HG02973 (cell line): ENCODE measurements at regions not wholly inside any gene's neighbourhood (a gene's known extent, or its start where the extent isn't known, plus 50 kb on each side); places are given as distances from the start of the nearest gene placed in this dataset.

Experiments used
- ATAC-seq: cut with Tn5 transposase; IDR thresholded peaks from one replicate; pipeline ENCODE4 v1.9.1; 2021; ENCODE audit warnings: moderate library complexity; ENCODE audit not compliant: unreplicated experiment

DNA sequence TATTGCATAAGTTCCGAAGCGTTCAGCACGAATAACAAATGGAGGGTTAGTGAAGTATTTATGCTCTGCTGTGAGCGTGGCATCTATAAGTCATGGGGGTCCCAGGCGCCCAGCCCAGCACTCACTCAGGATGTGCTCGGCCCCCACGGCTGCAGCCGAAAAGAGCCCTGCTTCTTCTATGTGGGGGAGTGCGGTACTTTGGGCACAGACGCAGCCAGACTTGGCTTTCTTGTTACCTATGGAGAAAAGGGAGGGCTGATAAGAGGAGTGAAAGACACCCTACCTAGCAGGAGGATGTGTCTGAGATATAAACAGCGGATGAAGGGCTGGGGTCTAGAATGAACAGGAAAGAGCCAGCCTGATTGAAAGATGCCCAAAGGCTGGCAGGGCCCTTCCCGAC, 51.4 kb downstream of the MRPL36 start:
- ATAC-seq, result no peak

DNA sequence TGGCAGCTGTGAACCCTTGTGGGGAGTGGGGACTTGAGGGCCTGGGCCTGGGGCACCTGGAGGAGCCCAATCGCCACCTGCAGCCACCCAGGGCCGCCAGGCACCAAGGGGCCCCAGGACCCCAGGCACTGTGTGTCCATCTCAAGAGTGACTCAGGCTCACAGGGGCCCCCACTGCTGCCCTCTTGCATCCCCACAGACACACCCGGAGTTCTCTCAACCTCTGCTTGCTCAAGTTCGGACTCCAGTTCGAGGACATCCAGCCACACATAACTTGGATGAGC, 51.9 kb downstream of the MRPL36 start:
- ATAC-seq, result no peak

DNA sequence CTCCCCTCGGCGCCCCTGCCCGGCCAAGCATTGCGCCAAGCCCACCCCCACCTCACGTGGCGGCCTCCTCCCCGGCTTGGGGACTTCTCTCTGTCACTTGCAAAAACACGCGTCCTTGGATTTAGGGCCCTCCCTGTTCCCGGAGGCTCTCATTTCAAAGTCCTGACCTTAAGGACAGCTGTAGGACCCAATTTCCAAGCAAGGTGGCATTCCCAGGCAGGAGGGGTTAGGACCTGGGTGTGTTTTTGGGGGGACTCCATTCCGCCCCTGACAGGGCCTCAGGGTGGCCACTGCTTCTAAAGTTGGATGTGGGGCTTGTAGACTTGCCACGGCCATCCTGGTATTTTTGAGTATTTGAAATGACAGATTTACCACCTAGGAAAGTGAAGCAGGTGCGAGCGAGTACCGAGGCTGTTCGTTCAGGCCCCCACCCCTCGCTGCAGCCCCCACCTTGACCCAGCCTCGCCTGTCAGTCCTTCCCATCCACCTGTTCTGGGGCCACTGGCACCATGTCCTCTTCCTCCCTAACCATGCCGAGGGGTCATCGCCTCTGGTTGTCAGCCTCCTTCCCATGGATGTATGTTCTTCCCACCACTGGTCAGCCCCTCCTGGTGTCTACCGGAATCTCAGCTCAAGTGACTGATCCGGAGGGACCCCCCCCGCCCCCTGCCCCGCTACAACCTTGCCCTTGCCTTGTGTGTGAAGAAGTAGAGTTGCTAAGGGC, 52.4 kb downstream of the MRPL36 start:
- ATAC-seq, result no peak

- ATAC-seq, result no peak
Measured at GRCh38 chr5:1746371-1747078, 53.1 kb downstream of the MRPL36 start.

DNA sequence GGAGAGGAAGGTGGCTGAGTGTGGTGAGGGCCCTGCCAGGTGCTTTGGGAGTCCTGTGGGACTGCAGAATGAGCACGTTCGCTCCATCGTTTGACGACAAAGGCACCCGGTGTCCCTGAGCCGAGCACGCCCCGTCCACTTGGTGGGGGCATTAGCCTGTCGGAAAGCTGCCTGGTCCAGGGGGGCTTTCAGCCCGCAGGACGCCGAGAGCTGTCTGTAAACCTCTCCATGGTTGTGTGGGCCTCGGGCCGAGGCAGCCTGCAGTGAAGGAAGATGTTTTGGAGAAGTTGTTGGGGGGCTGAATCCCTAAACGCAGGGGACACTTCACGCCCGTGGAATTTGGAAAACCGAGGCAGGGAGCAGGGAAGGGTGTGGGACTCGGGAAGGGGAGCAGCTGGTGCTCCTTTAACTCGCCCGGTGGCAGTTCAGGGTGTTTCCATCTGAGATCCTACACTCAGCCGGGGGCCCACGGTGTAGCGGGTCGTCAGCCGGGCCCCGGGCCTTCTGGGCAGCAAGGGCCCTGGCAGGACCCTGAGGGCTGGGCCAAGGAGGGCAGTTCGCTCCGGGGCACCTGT, 53.8 kb downstream of the MRPL36 start:
- no peak for ATAC-seq

DNA sequence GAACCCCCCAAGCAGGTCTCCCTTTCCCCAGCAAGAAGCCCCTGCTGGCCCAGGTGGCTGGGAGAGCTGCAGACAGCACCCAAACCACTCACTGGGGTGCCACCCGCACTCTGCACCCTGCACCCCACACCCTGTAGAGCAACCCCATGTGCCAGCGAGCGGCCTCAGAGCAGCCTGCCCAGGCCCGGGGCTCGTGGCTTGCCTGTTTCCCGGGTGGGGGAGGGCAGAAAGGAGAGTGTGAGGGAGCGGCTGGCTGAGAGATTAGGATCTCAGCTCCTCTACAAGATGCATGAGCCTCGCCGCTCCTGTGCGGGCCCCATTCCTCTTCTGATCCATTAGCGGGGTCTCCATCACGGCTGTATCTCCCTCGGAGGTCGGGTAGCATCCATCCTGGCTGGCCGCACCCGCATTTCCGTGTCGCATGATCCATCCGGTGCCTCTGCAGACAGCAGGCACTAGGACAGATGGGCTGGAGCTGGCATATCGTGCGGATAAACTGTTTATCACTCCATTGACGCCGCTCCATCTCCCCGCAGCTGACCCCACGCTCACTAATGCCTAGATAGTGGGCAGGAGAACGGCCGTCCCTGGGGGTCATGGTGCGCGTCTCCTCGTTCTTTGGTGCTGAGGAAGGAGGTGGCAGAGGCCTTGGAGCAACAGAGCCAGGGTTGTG, 54.4 kb downstream of the MRPL36 start:
- ATAC-seq, result no peak

DNA sequence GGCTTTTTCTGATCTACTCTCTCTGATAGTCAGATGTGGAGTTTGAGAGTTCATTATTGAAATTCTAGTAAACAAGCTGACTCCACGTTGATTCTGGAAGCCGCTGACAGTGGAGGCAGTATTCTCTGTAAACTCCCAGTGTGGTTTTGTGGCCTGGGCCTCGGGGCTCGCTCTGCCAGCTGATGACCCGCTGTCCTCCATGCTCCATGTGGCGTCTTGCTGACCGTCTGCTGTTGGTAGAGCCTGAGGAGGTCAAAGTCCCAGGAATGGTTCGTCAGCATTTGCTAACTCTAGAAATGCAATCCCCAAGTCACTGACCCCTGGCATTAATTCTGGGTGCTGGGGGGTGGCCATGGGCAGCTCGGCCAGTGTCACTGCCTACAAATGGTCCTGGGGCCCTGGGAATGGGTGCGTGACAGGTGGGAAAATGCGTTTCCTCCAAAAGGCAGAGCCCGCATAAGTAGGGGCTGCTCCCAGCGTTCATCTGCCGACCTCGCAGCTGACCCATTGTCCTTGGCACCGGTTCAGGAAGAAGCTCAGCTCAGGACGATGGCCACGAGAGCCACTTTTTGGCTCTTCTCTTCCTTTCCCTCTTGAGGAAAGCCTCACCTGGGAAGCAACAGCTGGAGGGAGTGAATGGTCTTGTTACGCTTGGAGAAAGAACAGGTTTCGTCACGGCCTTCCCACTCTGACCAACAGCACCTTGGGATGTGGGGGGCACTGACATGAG, 55.1 kb downstream of the MRPL36 start:
- ATAC-seq, result no peak

DNA sequence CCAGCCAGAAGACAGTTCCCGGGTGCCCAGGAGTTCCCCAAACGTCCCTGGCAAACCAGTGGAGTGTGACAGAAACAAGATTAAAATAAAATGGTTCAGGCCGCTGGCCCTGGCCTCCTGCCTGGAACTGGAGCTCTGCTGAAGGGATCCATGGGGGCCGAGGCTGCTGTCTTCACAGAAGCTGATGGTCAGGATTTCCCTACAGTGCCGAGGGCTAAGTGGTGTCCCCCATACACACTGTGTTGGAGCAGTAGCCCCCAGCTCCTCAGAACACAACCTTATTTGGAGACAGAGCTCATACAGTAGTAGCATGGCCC, 55.9 kb downstream of the MRPL36 start:
- ATAC-seq, result no peak

- ATAC-seq, result no peak
Measured at GRCh38 chr5:1743061-1743768, 56.4 kb downstream of the MRPL36 start.

DNA sequence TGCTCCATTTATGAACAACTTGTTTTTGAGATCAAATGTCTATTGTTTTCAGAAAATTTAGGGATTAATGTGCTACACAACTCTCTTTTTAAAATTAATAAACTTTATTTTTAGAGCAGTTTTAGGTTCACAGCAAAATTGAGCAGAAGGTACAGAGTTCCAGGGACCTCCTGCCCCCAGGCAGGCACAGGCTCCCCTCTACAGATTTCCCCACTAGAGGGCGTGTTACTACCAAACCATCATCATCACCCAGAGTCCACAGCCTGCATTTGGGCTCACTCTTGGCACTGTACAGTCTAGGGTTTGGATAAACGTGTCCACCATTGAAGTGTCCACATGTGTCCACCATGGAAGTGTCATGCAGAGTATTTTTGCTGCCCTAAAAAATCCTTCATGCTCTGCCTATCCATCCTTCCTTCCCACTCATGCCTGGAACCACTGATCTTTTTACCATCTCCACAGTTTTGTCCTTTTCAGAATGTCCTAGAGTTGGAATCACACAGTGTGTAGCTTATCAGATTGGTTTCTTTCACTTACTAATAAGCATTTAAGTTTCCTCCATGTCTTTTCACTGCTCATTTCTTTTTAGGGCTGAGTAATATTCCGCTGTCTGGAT, 61.7 kb downstream of the MRPL36 start:
- no peak for ATAC-seq

DNA sequence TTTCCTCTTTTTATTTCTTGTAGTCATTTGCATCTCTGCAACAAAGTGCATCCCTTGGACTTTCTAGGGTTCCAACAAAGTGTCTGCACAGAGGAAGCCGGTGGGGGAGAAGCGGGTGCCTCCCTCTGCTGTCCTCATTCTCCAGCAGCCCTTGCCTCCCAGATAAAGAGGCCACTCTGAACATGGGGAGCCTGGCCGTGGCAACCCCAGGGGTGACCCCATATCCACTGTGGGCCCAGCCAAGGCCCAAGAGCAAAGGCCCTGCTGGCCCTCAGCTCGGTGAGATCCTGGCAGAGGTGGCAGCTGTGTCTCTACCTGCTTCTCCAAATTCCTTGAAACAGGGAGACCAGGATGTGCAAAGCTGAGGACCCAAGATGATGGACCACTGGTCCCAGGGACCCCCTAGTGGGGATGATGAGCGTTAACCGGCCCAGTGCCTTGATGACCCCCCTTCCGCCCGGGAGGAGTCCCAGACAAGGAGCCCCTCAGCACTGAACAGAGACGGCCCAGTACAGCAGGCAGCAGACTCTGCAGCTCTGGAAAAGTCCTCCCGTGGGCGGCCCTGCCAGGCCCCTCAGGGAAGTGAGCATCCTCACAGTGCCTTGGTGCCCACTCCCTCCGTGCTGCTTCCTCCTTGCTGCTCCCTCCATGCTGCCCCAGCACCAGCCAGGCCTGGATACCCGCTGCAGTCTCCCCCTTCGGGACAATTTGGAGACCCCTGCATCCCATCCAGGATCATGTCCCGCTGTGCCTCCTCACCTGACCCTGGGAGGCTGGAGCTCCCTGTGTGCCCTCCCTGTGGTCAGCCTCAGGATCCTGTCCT, 62.5 kb downstream of the MRPL36 start:
- ATAC-seq, result no peak

DNA sequence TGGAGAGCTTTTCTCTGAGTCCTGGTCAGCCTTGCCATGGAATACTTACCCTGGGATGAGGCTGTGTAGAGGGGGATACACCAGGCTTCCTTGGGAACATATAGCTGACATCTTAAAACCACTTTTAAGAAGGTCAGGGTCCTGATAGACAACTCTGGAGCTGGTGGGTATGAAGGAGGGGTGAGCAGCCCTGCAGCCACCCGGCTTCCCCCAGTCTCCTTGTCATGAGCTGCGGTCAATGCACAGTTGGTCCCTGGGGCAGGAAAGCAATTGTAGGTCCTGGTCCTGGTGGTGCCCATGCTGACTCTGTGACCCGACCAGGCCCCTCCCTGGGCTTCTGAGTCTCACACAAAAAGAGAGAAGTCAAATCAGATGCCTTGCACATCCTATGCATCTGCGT, 63.6 kb downstream of the MRPL36 start:
- no peak for ATAC-seq

DNA sequence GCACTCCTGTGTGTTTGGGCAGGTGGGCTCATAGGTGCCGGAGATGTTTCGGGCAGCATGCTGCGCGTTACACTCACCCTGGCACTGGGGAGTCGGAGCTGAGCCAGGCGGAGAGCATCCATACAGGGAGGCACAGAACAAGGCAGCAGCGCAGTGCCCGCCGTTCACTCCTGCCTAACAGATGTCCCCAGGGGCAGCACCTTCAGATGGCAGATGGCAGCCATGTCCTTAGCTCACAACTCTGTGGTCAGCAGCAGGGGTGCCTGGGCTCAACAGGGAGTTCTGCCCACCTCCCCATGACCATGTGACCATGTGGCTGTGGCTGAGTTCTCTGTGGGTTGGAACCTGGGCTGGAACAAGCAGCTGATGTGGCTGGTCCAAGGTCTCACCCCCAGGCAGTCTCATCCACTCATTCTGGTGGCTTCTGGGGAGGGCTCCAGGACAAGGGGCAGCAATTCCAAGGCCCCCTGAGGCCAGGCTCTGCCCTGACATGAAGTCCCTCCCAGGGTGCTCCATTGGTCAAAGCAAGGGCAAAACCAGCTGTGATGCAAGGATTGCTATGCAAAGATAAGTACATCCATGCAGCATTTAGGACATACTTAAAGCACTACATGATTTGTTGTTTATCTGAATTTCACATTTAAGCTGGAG, 64.2 kb downstream of the MRPL36 start:
- no peak for ATAC-seq

GRCh38 chr5:1734908-1735289, 64.7 kb downstream of the MRPL36 start:
- no peak for ATAC-seq

GRCh38 chr5:1734271-1734907, 65.2 kb downstream of the MRPL36 start:
- no peak for ATAC-seq

GRCh38 chr5:1733369-1733768, 66.3 kb downstream of the MRPL36 start:
- no peak for ATAC-seq

DNA sequence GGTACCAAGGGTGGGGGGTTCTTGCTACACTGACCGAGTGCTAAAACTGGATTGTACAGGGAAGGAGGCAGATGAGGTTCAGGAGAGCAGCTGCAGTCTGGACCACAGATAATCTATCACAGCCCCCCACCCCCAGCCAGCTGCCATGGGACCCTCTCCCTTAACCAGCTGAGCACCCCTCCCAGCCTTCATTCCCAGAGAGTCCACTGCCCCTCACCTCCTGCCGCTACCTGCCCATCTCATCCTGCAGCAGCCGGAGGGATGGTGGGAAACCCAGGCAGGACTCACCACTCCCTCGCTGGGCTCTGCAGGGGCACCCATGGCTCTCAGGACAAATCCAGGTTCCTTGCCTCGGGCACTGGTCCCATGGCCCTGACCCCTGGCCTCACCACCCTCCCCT, 66.7 kb downstream of the MRPL36 start:
- ATAC-seq, result no peak

GRCh38 chr5:1732238-1732941, 67.2 kb downstream of the MRPL36 start:
- ATAC-seq, result no peak
